CD4-positive, alpha-beta T cell treated with Interleukin-2 at 100 ng/mL for 4 hours (primary cell): ENCODE measurements at regions not wholly inside any gene's neighbourhood (a gene's known extent, or its start where the extent isn't known, plus 50 kb on each side); places are given as distances from the start of the nearest gene placed in this dataset.

Experiments
- DNase-seq: peaks from one replicate; pipeline ENCODE4 v3.0.0-alpha.2; 2020; ENCODE audit warnings: low spot score

- DNase-seq: no peak
Measured at GRCh38 chr17:79366988-79367571, 243.8 kb downstream of the RBFOX3 start.

- DNase-seq: no peak
Measured at GRCh38 chr17:79365836-79366770, 244.7 kb downstream of the RBFOX3 start.

- DNase-seq: no peak
Measured at GRCh38 chr17:79365351-79365750, 245.5 kb downstream of the RBFOX3 start.

- DNase-seq: no peak
Measured at GRCh38 chr17:79364315-79365094, 246.3 kb downstream of the RBFOX3 start.

GRCh38 chr17:79363552-79364275 is 247.1 kb downstream of the RBFOX3 start:
- no peak for DNase-seq

- no peak for DNase-seq
Measured at GRCh38 chr17:79362772-79363305, 248.0 kb downstream of the RBFOX3 start.

- no peak for DNase-seq
Measured at GRCh38 chr17:79361873-79362771, 248.7 kb downstream of the RBFOX3 start.

- DNase-seq: no peak
Measured at GRCh38 chr17:79361221-79361734, 249.6 kb downstream of the RBFOX3 start.

- DNase-seq: no peak
Measured at GRCh38 chr17:79360196-79360595, 250.7 kb downstream of the RBFOX3 start.

GRCh38 chr17:79356839-79357447 is 253.9 kb downstream of the RBFOX3 start:
- DNase-seq: no peak

GRCh38 chr17:79355165-79355564 is 255.7 kb downstream of the RBFOX3 start:
- no peak for DNase-seq

- DNase-seq: no peak
Measured at GRCh38 chr17:79354173-79354820, 256.6 kb downstream of the RBFOX3 start.

GRCh38 chr17:79353548-79353947 is 257.3 kb downstream of the RBFOX3 start:
- no peak for DNase-seq

GRCh38 chr17:79353016-79353415 is 257.8 kb downstream of the RBFOX3 start:
- DNase-seq: no peak

- no peak for DNase-seq
Measured at GRCh38 chr17:79350533-79350932, 260.3 kb downstream of the RBFOX3 start.

- no peak for DNase-seq
Measured at GRCh38 chr17:79349506-79350400, 261.1 kb downstream of the RBFOX3 start.

GRCh38 chr17:79342376-79342775 is 267.8 kb downstream of the ENGASE start:
- DNase-seq: no peak

GRCh38 chr17:79341816-79342215 is 267.2 kb downstream of the ENGASE start:
- DNase-seq: no peak
